ENCODE measurements at regions not wholly inside any gene's neighbourhood (a gene's known extent, or its start where the extent isn't known, plus 50 kb on each side); places are given as distances from the start of the nearest gene placed in this dataset.
A peak's percentile ranks its signal among the peaks of the same experiment; 100 is the strongest.

- TF ChIP-seq CTCF (IDR thresholded peaks at IDR 0.05) (peak in 2 of 3 donors; percentile 25 to 47), POLR2A (IDR thresholded peaks at IDR 0.05) (no peak)
Measured at GRCh38 chr2:120669121-120669952, 66.3 kb upstream of the GLI2 start.
